OCI-LY1 (cell line): ENCODE measurements at regions not wholly inside any gene's neighbourhood (a gene's known extent, or its start where the extent isn't known, plus 50 kb on each side); places are given as distances from the start of the nearest gene placed in this dataset.

Experiments
- CTCF ChIP-seq: fragments of 200-600 bp; sonication (generic), shearing (Covaris generic); IDR thresholded peaks from 2 replicates; pipeline ENCODE4 v1.5.1; 2017; ENCODE audit warnings: mild to moderate bottlenecking, antibody characterized with exemption, low read length, moderate library complexity, mixed read lengths
- EZH2 ChIP-seq: fragments of 200-600 bp; sonication (generic), shearing (Covaris generic); IDR thresholded peaks from 2 replicates; pipeline ENCODE4 v1.8.0; 2017; ENCODE audit warnings: borderline replicate concordance, mixed run types, mild to moderate bottlenecking, antibody characterized with exemption, low read length, moderate library complexity, mixed read lengths

- no peak for TF ChIP-seq CTCF
- TF ChIP-seq EZH2, result no peak
These were observed 186.0 kb upstream of the PLXNA2 start for GRCh38 chr1:208430220-208430619.
